Uterus (tissue), 3 donors: ENCODE measurements at regions not wholly inside any gene's neighbourhood (a gene's known extent, or its start where the extent isn't known, plus 50 kb on each side); places are given as distances from the start of the nearest gene placed in this dataset.

ENCODE experiments used
- DNase-seq, 2 donors: peaks; one replicate each; pipeline ENCODE4 v3.0.0-alpha.2; 2019 to 2020
- H3K27ac ChIP-seq, 2 donors: fragments of 200-600 bp; sonication (generic); 1 replicate in 1 of 2; 2 replicates in 1 of 2; pipeline ENCODE4 v1.5.1; 2016 to 2018
- H3K27me3 ChIP-seq, 2 donors: fragments of 200-600 bp; sonication (generic); one replicate each; pipeline ENCODE4 v1.5.1; 2018 to 2019; ENCODE audit warnings: control low read depth in 1 of 2
- H3K36me3 ChIP-seq, 2 donors: fragments of 200-600 bp; sonication (generic); one replicate each; pipeline ENCODE4 v1.5.1; 2019; ENCODE audit warnings: control low read depth in 1 of 2
- H3K4me1 ChIP-seq, 2 donors: fragments of 200-600 bp; sonication (generic); one replicate each; pipeline ENCODE4 v1.5.1; 2018 to 2019; ENCODE audit warnings: control low read depth in 1 of 2
- H3K4me3 ChIP-seq, 2 donors: fragments of 200-600 bp; sonication (generic); 1 replicate in 1 of 2; 2 replicates in 1 of 2; pipeline ENCODE4 v1.5.1; 2018 to 2019; ENCODE audit warnings: mild to moderate bottlenecking in 1 of 2
- H3K9me3 ChIP-seq, 2 donors: fragments of 200-600 bp; sonication (generic); one replicate each; pipeline ENCODE4 v1.5.1; 2019; ENCODE audit warnings: control low read depth in 1 of 2
- CTCF ChIP-seq, 4 experiments: fragments of 200-600 bp in 2 of 4; fragments of 450-650 bp in 2 of 4; sonication (generic) in 2 of 4; IDR thresholded peaks; one replicate each; pipeline ENCODE4 v1.5.1; 2016 to 2019; ENCODE audit warnings: antibody characterized with exemption in 4 of 4, mild to moderate bottlenecking in 2 of 4, moderate library complexity in 1 of 4
- POLR2A ChIP-seq, 2 donors: fragments of 450-650 bp; IDR thresholded peaks; one replicate each; pipeline ENCODE4 v1.6.1; 2016; ENCODE audit warnings: antibody characterized with exemption in 2 of 2, mild to moderate bottlenecking in 1 of 2, moderate library complexity in 1 of 2
- intact Hi-C: fragments of 100-400 bp; cut with DNase I; formaldehyde crosslinking; loops from one replicate; pipeline ENCODE4 v1.15.1; 2023; ENCODE audit warnings: low total_unique reads
- donor health status: DM: yes; HTN: yes; CAD: no.

GRCh38 chr13:22218797-22219196 is 547.9 kb downstream of the FGF9 start:
- H3K4me3 ChIP-seq = no peak overlapping the region
- TF ChIP-seq CTCF (IDR thresholded peaks at IDR 0.05) (no peak), POLR2A (IDR thresholded peaks at IDR 0.05) (no peak)
- H3K4me1 ChIP-seq = no peaks in the 10 kb centered on the region
- H3K27me3 ChIP-seq = no peaks in the 10 kb centered on the region
- DNase-seq = no peak
- H3K27ac ChIP-seq = no peak overlapping the region
- H3K9me3 ChIP-seq = no peaks in the 10 kb centered on the region
- no peaks in the 10 kb centered on the region for H3K36me3 ChIP-seq
- intact Hi-C loops = no loop called here

GRCh38 chr13:22219709-22220108 is 548.8 kb downstream of the FGF9 start:
- H3K27ac ChIP-seq = no peak overlapping the region
- H3K4me1 ChIP-seq = no peaks in the 10 kb centered on the region
- H3K36me3 ChIP-seq = no peaks in the 10 kb centered on the region
- no peak overlapping the region for H3K4me3 ChIP-seq
- no peak for TF ChIP-seq POLR2A (IDR thresholded peaks at IDR 0.05)
- TF ChIP-seq CTCF (IDR thresholded peaks at IDR 0.05) = no peak
- no peaks in the 10 kb centered on the region for H3K9me3 ChIP-seq
- DNase-seq = no peak
- intact Hi-C loops = no loop called here
- no peaks in the 10 kb centered on the region for H3K27me3 ChIP-seq

- intact Hi-C loops = no loop called here
- no peak for TF ChIP-seq CTCF (IDR thresholded peaks at IDR 0.05)
- no peak for TF ChIP-seq POLR2A (IDR thresholded peaks at IDR 0.05)
- Histone ChIP-seq H3K27me3 (no peaks in the 10 kb centered on the region), H3K9me3 (no peaks in the 10 kb centered on the region), H3K27ac (no peak overlapping the region), H3K4me1 (no peaks in the 10 kb centered on the region), H3K4me3 (no peak overlapping the region), H3K36me3 (no peaks in the 10 kb centered on the region)
- DNase-seq = no peak
Measured at GRCh38 chr13:22220151-22221135, 549.6 kb downstream of the FGF9 start.

GRCh38 chr13:22223411-22223810 is 552.5 kb downstream of the FGF9 start:
- H3K27ac ChIP-seq = no peak overlapping the region
- no peak for DNase-seq
- no peaks in the 10 kb centered on the region for H3K36me3 ChIP-seq
- no peak overlapping the region for H3K4me3 ChIP-seq
- intact Hi-C loops = no loop called here
- H3K9me3 ChIP-seq = no peaks in the 10 kb centered on the region
- H3K27me3 ChIP-seq = no peaks in the 10 kb centered on the region
- no peaks in the 10 kb centered on the region for H3K4me1 ChIP-seq
- TF ChIP-seq POLR2A (IDR thresholded peaks at IDR 0.05) (no peak), CTCF (IDR thresholded peaks at IDR 0.05) (no peak)

GRCh38 chr13:22226086-22226485 is 555.2 kb downstream of the FGF9 start:
- H3K4me3 ChIP-seq = no peak overlapping the region
- H3K4me1 ChIP-seq = no peaks in the 10 kb centered on the region
- no peaks in the 10 kb centered on the region for H3K9me3 ChIP-seq
- no peaks in the 10 kb centered on the region for H3K27me3 ChIP-seq
- DNase-seq = no peak
- intact Hi-C loops = no loop called here
- no peaks in the 10 kb centered on the region for H3K36me3 ChIP-seq
- no peak overlapping the region for H3K27ac ChIP-seq
- TF ChIP-seq CTCF (IDR thresholded peaks at IDR 0.05) (no peak), POLR2A (IDR thresholded peaks at IDR 0.05) (no peak)
